ENCODE measurements at regions not wholly inside any gene's neighbourhood (a gene's known extent, or its start where the extent isn't known, plus 50 kb on each side); places are given as distances from the start of the nearest gene placed in this dataset.
"Not testable (repeated sequence)": the region's sequence is repeated elsewhere in the genome, so short reads cannot be mapped to it uniquely, and the experiment has no call there.

- Histone ChIP-seq H3K9ac (no peak overlapping the region), H3K27ac (no peak overlapping the region), H2AFZ (no peak overlapping the region), H4K20me1 (ENCODE audit: insufficient read depth) (no peaks in the 10 kb centered on the region), H3K79me2 (ENCODE audit: insufficient read depth) (no peaks in the 10 kb centered on the region), H3K4me2 (ENCODE audit: unreplicated experiment) (no peak overlapping the region), H3K36me3 (ENCODE audit: low read depth) (no peaks in the 10 kb centered on the region), H3F3A (ENCODE audit: insufficient read depth) (no peaks in the 10 kb centered on the region), H3K4me1 (ENCODE audit: insufficient read depth) (no peaks in the 10 kb centered on the region), H3K9me3 (ENCODE audit: low read depth) (no peaks in the 10 kb centered on the region), H3K9me2 (ENCODE audit: insufficient read depth) (no peaks in the 10 kb centered on the region), H3K27me3 (replicated peaks; ENCODE audit: insufficient read depth) (no peaks in the 10 kb centered on the region), H3K4me3 (no peak overlapping the region)
- peak; percentile 4 for DNase-seq
- in situ Hi-C loops (cut with MboI), result no loop called here
- TF ChIP-seq EZH2 (IDR thresholded peaks at IDR 0.05; ENCODE audit: insufficient read depth, poor library complexity, severe bottlenecking) (no peak), EZH2phosphoT487 (IDR thresholded peaks at IDR 0.05; ENCODE audit: insufficient read depth, low read depth) (no peak)
- WGBS, 2 experiments (ENCODE audit: low coverage in 1 of 2, low lambda C conversion rate in 2 of 2, missing lambda C conversion rate in 2 of 2), result 27 to 51% methylated on average over 2 of the region's 2 CpGs
These were observed 215.1 kb downstream of the LRRK2 start for GRCh38 chr12:40439771-40440492.

- TF ChIP-seq EZH2phosphoT487 (IDR thresholded peaks at IDR 0.05; ENCODE audit: insufficient read depth, low read depth), result no peak
- TF ChIP-seq EZH2 (IDR thresholded peaks at IDR 0.05; ENCODE audit: insufficient read depth, poor library complexity, severe bottlenecking), result no peak
- H3K79me2 ChIP-seq (ENCODE audit: insufficient read depth), result no peaks in the 10 kb centered on the region
- no peak overlapping the region for H2AFZ ChIP-seq
- H3K4me2 ChIP-seq (ENCODE audit: unreplicated experiment), result no peak overlapping the region
- no peaks in the 10 kb centered on the region for H3K36me3 ChIP-seq (ENCODE audit: low read depth)
- WGBS, 2 experiments (ENCODE audit: low coverage in 1 of 2, low lambda C conversion rate in 2 of 2, missing lambda C conversion rate in 2 of 2), result 75% methylated on average over 5 of the region's 5 CpGs
- H3K9me2 ChIP-seq (ENCODE audit: insufficient read depth), result no peaks in the 10 kb centered on the region
- H3K9ac ChIP-seq, result no peak overlapping the region
- H3K27ac ChIP-seq, result no peak overlapping the region
- no peaks in the 10 kb centered on the region for H3K27me3 ChIP-seq (replicated peaks; ENCODE audit: insufficient read depth)
- H3F3A ChIP-seq (ENCODE audit: insufficient read depth), result no peaks in the 10 kb centered on the region
- H3K4me1 ChIP-seq (ENCODE audit: insufficient read depth), result no peaks in the 10 kb centered on the region
- H3K4me3 ChIP-seq, result no peak overlapping the region
- no peaks in the 10 kb centered on the region for H4K20me1 ChIP-seq (ENCODE audit: insufficient read depth)
- DNase-seq, result no peak
- H3K9me3 ChIP-seq (ENCODE audit: low read depth), result no peaks in the 10 kb centered on the region
- in situ Hi-C loops (cut with MboI), result no loop called here
These were observed 219.4 kb downstream of the LRRK2 start for GRCh38 chr12:40444174-40444573.

DNA sequence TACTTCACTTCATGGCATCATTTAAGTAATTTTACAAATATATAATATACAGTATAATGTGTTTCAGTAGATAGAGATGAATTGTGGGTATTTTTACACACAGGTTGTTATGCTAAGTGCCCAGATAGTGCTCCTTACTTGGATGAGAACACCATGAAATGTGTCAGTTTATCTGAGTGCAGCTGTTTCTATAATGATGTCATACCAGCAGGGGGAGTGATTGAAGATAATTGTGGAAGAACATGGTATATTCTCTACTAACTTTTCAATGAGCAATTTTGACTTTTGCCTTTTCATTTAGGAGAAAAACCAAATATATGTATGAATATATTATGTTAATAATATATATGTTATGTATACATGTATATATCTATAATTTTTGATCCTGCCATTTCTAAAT, 221.6 kb downstream of the LRRK2 start:
- in situ Hi-C loops (cut with MboI), result no loop called here
- Histone ChIP-seq H3K79me2 (ENCODE audit: insufficient read depth) (no peaks in the 10 kb centered on the region), H3K27ac (no peak overlapping the region), H3K9me2 (ENCODE audit: insufficient read depth) (no peaks in the 10 kb centered on the region), H3K36me3 (ENCODE audit: low read depth) (no peaks in the 10 kb centered on the region), H2AFZ (no peak overlapping the region), H3K4me2 (ENCODE audit: unreplicated experiment) (no peak overlapping the region), H3K9ac (no peak overlapping the region), H3F3A (ENCODE audit: insufficient read depth) (no peaks in the 10 kb centered on the region), H3K4me3 (no peak overlapping the region), H3K27me3 (replicated peaks; ENCODE audit: insufficient read depth) (no peaks in the 10 kb centered on the region), H4K20me1 (ENCODE audit: insufficient read depth) (no peaks in the 10 kb centered on the region), H3K9me3 (ENCODE audit: low read depth) (no peaks in the 10 kb centered on the region), H3K4me1 (ENCODE audit: insufficient read depth) (no peaks in the 10 kb centered on the region)
- DNase-seq, result peak; percentile 15
- TF ChIP-seq EZH2phosphoT487 (IDR thresholded peaks at IDR 0.05; ENCODE audit: insufficient read depth, low read depth), result no peak
- no peak for TF ChIP-seq EZH2 (IDR thresholded peaks at IDR 0.05; ENCODE audit: insufficient read depth, poor library complexity, severe bottlenecking)

GRCh38 chr12:40448523-40448922, 223.7 kb downstream of the LRRK2 start:
- in situ Hi-C loops (cut with MboI); H3K9me3 ChIP-seq (ENCODE audit: low read depth); H3K4me2 ChIP-seq (ENCODE audit: unreplicated experiment); H3K79me2 ChIP-seq (ENCODE audit: insufficient read depth); H3F3A ChIP-seq (ENCODE audit: insufficient read depth); H3K27ac ChIP-seq; H4K20me1 ChIP-seq (ENCODE audit: insufficient read depth); H3K9me2 ChIP-seq (ENCODE audit: insufficient read depth); DNase-seq; H3K27me3 ChIP-seq (replicated peaks; ENCODE audit: insufficient read depth); H3K36me3 ChIP-seq (ENCODE audit: low read depth); H3K4me3 ChIP-seq; H2AFZ ChIP-seq; H3K9ac ChIP-seq; H3K4me1 ChIP-seq (ENCODE audit: insufficient read depth): not testable (repeated sequence)
- 75 to 95% methylated on average over 1 of the region's 1 CpG for WGBS, 2 experiments (ENCODE audit: low coverage in 1 of 2, low lambda C conversion rate in 2 of 2, missing lambda C conversion rate in 2 of 2)

- Histone ChIP-seq H2AFZ (no peak overlapping the region), H3K9me3 (ENCODE audit: low read depth) (no peaks in the 10 kb centered on the region), H3K36me3 (ENCODE audit: low read depth) (no peaks in the 10 kb centered on the region), H3K79me2 (ENCODE audit: insufficient read depth) (no peaks in the 10 kb centered on the region), H3F3A (ENCODE audit: insufficient read depth) (no peaks in the 10 kb centered on the region), H3K9me2 (ENCODE audit: insufficient read depth) (no peaks in the 10 kb centered on the region), H3K4me1 (ENCODE audit: insufficient read depth) (no peaks in the 10 kb centered on the region), H3K4me3 (no peak overlapping the region), H3K4me2 (ENCODE audit: unreplicated experiment) (no peak overlapping the region), H3K9ac (no peak overlapping the region), H3K27ac (no peak overlapping the region), H4K20me1 (ENCODE audit: insufficient read depth) (no peaks in the 10 kb centered on the region), H3K27me3 (replicated peaks; ENCODE audit: insufficient read depth) (no peaks in the 10 kb centered on the region)
- 81 to 83% methylated on average over 1 of the region's 1 CpG for WGBS, 2 experiments (ENCODE audit: low coverage in 1 of 2, low lambda C conversion rate in 2 of 2, missing lambda C conversion rate in 2 of 2)
- in situ Hi-C loops (cut with MboI), result no loop called here
- no peak for TF ChIP-seq EZH2 (IDR thresholded peaks at IDR 0.05; ENCODE audit: insufficient read depth, poor library complexity, severe bottlenecking)
- TF ChIP-seq EZH2phosphoT487 (IDR thresholded peaks at IDR 0.05; ENCODE audit: insufficient read depth, low read depth), result no peak
- no peak for DNase-seq
These were observed 226.9 kb downstream of the LRRK2 start for GRCh38 chr12:40451661-40452060.
